NCI-H1417 treated with DMSO at 0.1 percent for 48 hours (cell line): ENCODE measurements at regions not wholly inside any gene's neighbourhood (a gene's known extent, or its start where the extent isn't known, plus 50 kb on each side); places are given as distances from the start of the nearest gene placed in this dataset.

Experiments used
- DNase-seq: peaks from one replicate; lab custom pipeline; 2025; lab: John Stamatoyannopoulos, UW

GRCh38 chr7:110144599-110144998 is 946.3 kb upstream of the LRRN3 start:
- DNase-seq = no peak

GRCh38 chr7:110148054-110148453 is 942.9 kb upstream of the LRRN3 start:
- DNase-seq = no peak

GRCh38 chr7:110153222-110153621 is 937.7 kb upstream of the LRRN3 start:
- no peak for DNase-seq

- DNase-seq = no peak
Observed at GRCh38 chr7:110156511-110156910, 934.4 kb upstream of the LRRN3 start.

- DNase-seq = no peak
Observed at GRCh38 chr7:110157631-110158362, 933.1 kb upstream of the LRRN3 start.

GRCh38 chr7:110168010-110168409 is 922.9 kb upstream of the LRRN3 start:
- no peak for DNase-seq

- no peak for DNase-seq
Observed at GRCh38 chr7:110170841-110171240, 920.1 kb upstream of the LRRN3 start.

GRCh38 chr7:110177463-110177862 is 913.5 kb upstream of the LRRN3 start:
- no peak for DNase-seq

GRCh38 chr7:110179037-110179436 is 911.9 kb upstream of the LRRN3 start:
- no peak for DNase-seq

GRCh38 chr7:110181768-110182167 is 909.2 kb upstream of the LRRN3 start:
- DNase-seq = no peak

GRCh38 chr7:110186334-110186733 is 904.6 kb upstream of the LRRN3 start:
- DNase-seq = no peak

- no peak for DNase-seq
Observed at GRCh38 chr7:110187877-110188554, 902.9 kb upstream of the LRRN3 start.

- no peak for DNase-seq
Observed at GRCh38 chr7:110204527-110204926, 886.4 kb upstream of the LRRN3 start.

- no peak for DNase-seq
Observed at GRCh38 chr7:110205899-110206298, 885.0 kb upstream of the LRRN3 start.

GRCh38 chr7:110209884-110210283 is 881.0 kb upstream of the LRRN3 start:
- DNase-seq = no peak

- DNase-seq = no peak
Observed at GRCh38 chr7:110210941-110211608, 879.9 kb upstream of the LRRN3 start.

GRCh38 chr7:110224643-110225042 is 866.3 kb upstream of the LRRN3 start:
- DNase-seq = no peak

- no peak for DNase-seq
Observed at GRCh38 chr7:110246118-110246517, 844.8 kb upstream of the LRRN3 start.

GRCh38 chr7:110253093-110253492 is 837.8 kb upstream of the LRRN3 start:
- DNase-seq = no peak

GRCh38 chr7:110257673-110258072 is 833.3 kb upstream of the LRRN3 start:
- DNase-seq = no peak

- DNase-seq = no peak
Observed at GRCh38 chr7:110262251-110262650, 828.7 kb upstream of the LRRN3 start.

GRCh38 chr7:110264288-110264687 is 826.6 kb upstream of the LRRN3 start:
- DNase-seq = no peak

GRCh38 chr7:110281362-110281761 is 809.6 kb upstream of the LRRN3 start:
- no peak for DNase-seq
